Body of pancreas (tissue), 4 donors: ENCODE measurements at regions not wholly inside any gene's neighbourhood (a gene's known extent, or its start where the extent isn't known, plus 50 kb on each side); places are given as distances from the start of the nearest gene placed in this dataset.

Source experiments
- ATAC-seq: fragments of 150-250 bp; one replicate; pipeline ENCODE4 v1.9.1; 2016
- DNase-seq, 4 donors: peaks; one replicate each; pipeline ENCODE4 v3.0.0-alpha.2; 2019
- H3K27ac ChIP-seq, 4 donors: fragments of 200-600 bp; sonication (generic); 1 replicate in 3 of 4; 2 replicates in 1 of 4; pipeline versions ENCODE4 v1.5.1 to v1.6.1; 2016 to 2019; ENCODE audit warnings: mild to moderate bottlenecking in 1 of 4, mixed read lengths in 1 of 4, moderate library complexity in 1 of 4
- H3K27me3 ChIP-seq, 2 donors: fragments of 200-600 bp; sonication (generic); one replicate each; pipeline ENCODE4 v1.6.0; 2016; ENCODE audit warnings: mild to moderate bottlenecking in 1 of 2
- H3K36me3 ChIP-seq, 2 donors: fragments of 200-600 bp; sonication (generic); replicated peaks in 1 of 2; 2 replicates each; pipeline ENCODE4 v1.5.1; 2016; ENCODE audit warnings: low read depth in 2 of 2; ENCODE audit not compliant: insufficient read depth in 1 of 2
- H3K4me1 ChIP-seq: fragments of 200-600 bp; sonication (generic); one replicate; pipeline ENCODE4 v1.6.0; 2016
- H3K4me3 ChIP-seq, 2 donors: fragments of 200-600 bp; sonication (generic); 1 replicate in 1 of 2; 2 replicates in 1 of 2; pipeline ENCODE4 v1.5.1; 2016 to 2019
- H3K9me3 ChIP-seq, 3 donors: fragments of 200-600 bp; sonication (generic); 1 replicate in 2 of 3; 2 replicates in 1 of 3; pipeline ENCODE4 v1.5.1; 2016
- POLR2A ChIP-seq, 3 donors: fragments of 450-650 bp; IDR thresholded peaks; one replicate each; pipeline ENCODE4 v1.6.1; 2016; ENCODE audit warnings: antibody characterized with exemption in 3 of 3, mild to moderate bottlenecking in 2 of 3
- intact Hi-C: fragments of 100-400 bp; cut with DNase I; formaldehyde crosslinking; loops from one replicate; pipeline ENCODE4 v1.15.1; 2023
- TF ChIP-seq, protein P1 (sequence below), 7 experiments: fragments of 450-650 bp in 4 of 7; fragments of 200-600 bp in 3 of 7; sonication (generic) in 3 of 7; IDR thresholded peaks; one replicate each; pipeline ENCODE4 v1.5.1; 2016 to 2019; ENCODE audit warnings: antibody characterized with exemption in 7 of 7

DNA sequence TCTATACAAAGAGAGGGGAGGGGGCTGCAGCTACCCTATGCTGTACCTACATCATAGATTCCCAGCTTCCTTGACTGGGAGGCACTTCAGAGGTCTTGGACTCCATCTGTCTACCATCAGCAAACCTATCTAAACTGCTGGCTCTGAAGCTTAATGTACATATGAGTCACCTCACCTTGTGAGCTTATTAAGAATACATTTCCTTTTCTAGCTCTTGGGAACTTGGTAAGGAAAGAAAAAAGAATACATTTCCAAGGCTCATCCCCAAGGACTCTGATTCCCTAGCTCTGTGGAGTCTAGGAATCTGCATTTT, 50.0 kb upstream of the PRELP start:
- Histone ChIP-seq H3K36me3 (no peaks in the 10 kb centered on the region), H3K4me3 (no peak overlapping the region), H3K27me3 (no peaks in the 10 kb centered on the region), H3K9me3 (no peaks in the 10 kb centered on the region), H3K4me1 (peaks cover 9% of the 10 kb centered on the region), H3K27ac (no peak overlapping the region)
- TF ChIP-seq, protein P1, sequence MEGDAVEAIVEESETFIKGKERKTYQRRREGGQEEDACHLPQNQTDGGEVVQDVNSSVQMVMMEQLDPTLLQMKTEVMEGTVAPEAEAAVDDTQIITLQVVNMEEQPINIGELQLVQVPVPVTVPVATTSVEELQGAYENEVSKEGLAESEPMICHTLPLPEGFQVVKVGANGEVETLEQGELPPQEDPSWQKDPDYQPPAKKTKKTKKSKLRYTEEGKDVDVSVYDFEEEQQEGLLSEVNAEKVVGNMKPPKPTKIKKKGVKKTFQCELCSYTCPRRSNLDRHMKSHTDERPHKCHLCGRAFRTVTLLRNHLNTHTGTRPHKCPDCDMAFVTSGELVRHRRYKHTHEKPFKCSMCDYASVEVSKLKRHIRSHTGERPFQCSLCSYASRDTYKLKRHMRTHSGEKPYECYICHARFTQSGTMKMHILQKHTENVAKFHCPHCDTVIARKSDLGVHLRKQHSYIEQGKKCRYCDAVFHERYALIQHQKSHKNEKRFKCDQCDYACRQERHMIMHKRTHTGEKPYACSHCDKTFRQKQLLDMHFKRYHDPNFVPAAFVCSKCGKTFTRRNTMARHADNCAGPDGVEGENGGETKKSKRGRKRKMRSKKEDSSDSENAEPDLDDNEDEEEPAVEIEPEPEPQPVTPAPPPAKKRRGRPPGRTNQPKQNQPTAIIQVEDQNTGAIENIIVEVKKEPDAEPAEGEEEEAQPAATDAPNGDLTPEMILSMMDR (IDR thresholded peaks at IDR 0.05) = no peak
- no peak for TF ChIP-seq POLR2A (IDR thresholded peaks at IDR 0.05)
- intact Hi-C loops = no loop called here
- ATAC-seq = no peak
- DNase-seq = no peak
